HCT116 (cell line): ENCODE measurements at regions not wholly inside any gene's neighbourhood (a gene's known extent, or its start where the extent isn't known, plus 50 kb on each side); places are given as distances from the start of the nearest gene placed in this dataset.

Source experiments
- CTCF ChIP-seq, 3 experiments: fragments of 200-600 bp in 1 of 3; sonication (generic) in 1 of 3; IDR thresholded peaks in 2 of 3; conservative IDR thresholded peaks in 1 of 3; 2 replicates each; pipeline ENCODE4 v1.5.1; 2012 to 2017; ENCODE audit warnings: low read depth in 2 of 3, low read length in 2 of 3, antibody characterized with exemption in 1 of 3, borderline replicate concordance in 1 of 3, control low read depth in 1 of 3, mild to moderate bottlenecking in 1 of 3, mixed read lengths in 1 of 3, mixed run types in 1 of 3, moderate library complexity in 1 of 3; ENCODE audit not compliant: insufficient read depth in 1 of 3
- EGR1 ChIP-seq: IDR thresholded peaks from 2 replicates; pipeline ENCODE4 v1.6.1; 2012; ENCODE audit warnings: low read depth
- ELF1 ChIP-seq: IDR thresholded peaks from 2 replicates; pipeline ENCODE4 v1.6.1; 2012; ENCODE audit warnings: low read depth, borderline replicate concordance
- EZH2 ChIP-seq: fragments of 200-600 bp; sonication (generic); IDR thresholded peaks from 2 replicates; pipeline ENCODE4 v1.6.1; 2017; ENCODE audit warnings: antibody characterized with exemption, mixed run types
- EZH2phosphoT487 ChIP-seq: fragments of 200-600 bp; IDR thresholded peaks from 2 replicates; pipeline ENCODE4 v1.6.1; 2018; ENCODE audit warnings: antibody characterized with exemption, borderline replicate concordance
- JUND ChIP-seq: IDR thresholded peaks from 2 replicates; pipeline ENCODE4 v1.6.1; 2012
- POLR2A ChIP-seq: IDR thresholded peaks from 2 replicates; pipeline ENCODE4 v1.7.0; 2011; ENCODE audit warnings: borderline replicate concordance; ENCODE audit not compliant: insufficient read depth, insufficient read length; ENCODE audit errors: extremely low read depth
- POLR2AphosphoS5 ChIP-seq: IDR thresholded peaks from 2 replicates; pipeline ENCODE4 v1.6.1; 2011; ENCODE audit warnings: mild to moderate bottlenecking, low read depth, low read length, moderate library complexity
- RAD21 ChIP-seq: IDR thresholded peaks from 2 replicates; pipeline ENCODE4 v1.6.1; 2012; ENCODE audit warnings: low read depth, mild to moderate bottlenecking
- REST ChIP-seq: IDR thresholded peaks from 2 replicates; pipeline ENCODE4 v1.6.1; 2012; ENCODE audit warnings: low read depth
- SIN3A ChIP-seq: IDR thresholded peaks from 2 replicates; pipeline ENCODE4 v1.6.1; 2012; ENCODE audit warnings: low read depth
- YY1 ChIP-seq: IDR thresholded peaks from 2 replicates; pipeline ENCODE4 v1.6.1; 2011; ENCODE audit warnings: low read length, low read depth, moderate library complexity, mild to moderate bottlenecking; ENCODE audit not compliant: insufficient replicate concordance; ENCODE audit errors: extremely low read depth
- TF ChIP-seq, protein P1 (sequence below): IDR thresholded peaks from 2 replicates; pipeline ENCODE4 v1.6.1; 2012

DNA sequence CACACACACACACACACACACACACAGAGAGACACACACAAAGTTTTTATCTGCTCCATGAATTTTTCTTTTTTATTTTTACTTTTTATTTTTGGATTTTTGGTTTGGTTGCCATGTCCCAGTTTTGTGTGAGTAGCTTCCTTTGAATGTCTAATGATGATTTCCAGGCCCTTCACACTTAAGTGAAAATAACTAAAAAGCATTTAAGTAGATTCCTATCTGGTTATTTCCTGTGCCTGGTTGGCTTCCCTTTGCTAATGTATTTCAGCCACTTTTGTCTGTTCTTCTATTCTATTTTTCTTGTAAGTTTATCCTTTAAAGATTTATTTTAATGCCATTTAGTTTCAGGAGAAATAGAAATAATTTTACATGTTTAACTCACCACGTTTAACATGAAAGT is 755.4 kb downstream of the SLC6A15 start:
- TF ChIP-seq POLR2A (no peak), POLR2AphosphoS5 (no peak), REST (no peak), CTCF (IDR thresholded peaks at IDR 0.05 in 2 of 3, conservative IDR thresholded peaks at IDR 0.05 in 1 of 3; ENCODE audit: borderline replicate concordance in 1 of 3, insufficient read depth in 1 of 3, low read depth in 2 of 3, low read length in 2 of 3) (no peak), EGR1 (no peak), SIN3A (no peak), RAD21 (no peak), ELF1 (no peak), EZH2 (no peak), JUND (no peak), EZH2phosphoT487 (no peak), YY1 (no peak)
- TF ChIP-seq, protein P1, sequence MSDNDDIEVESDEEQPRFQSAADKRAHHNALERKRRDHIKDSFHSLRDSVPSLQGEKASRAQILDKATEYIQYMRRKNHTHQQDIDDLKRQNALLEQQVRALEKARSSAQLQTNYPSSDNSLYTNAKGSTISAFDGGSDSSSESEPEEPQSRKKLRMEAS: no peak
